ENCODE measurements at regions not wholly inside any gene's neighbourhood (a gene's known extent, or its start where the extent isn't known, plus 50 kb on each side); places are given as distances from the start of the nearest gene placed in this dataset.

- FAIRE-seq, result no peak
- Histone ChIP-seq H3K9me3 (ENCODE audit: control insufficient read depth, low read depth, low read length) (no peaks in the 10 kb centered on the region), H3K4me3 (ENCODE audit: control insufficient read depth in 2 of 3, extremely low read depth in 1 of 3, insufficient read depth in 2 of 3, low read depth in 1 of 3, low read length in 3 of 3) (no peak overlapping the region), H2AFZ (ENCODE audit: control insufficient read depth, low read length) (no peak overlapping the region), H4K20me1 (ENCODE audit: control insufficient read depth, extremely low read depth, insufficient read depth, low read length) (no peaks in the 10 kb centered on the region), H3K9me1 (ENCODE audit: control insufficient read depth, extremely low read depth, insufficient read depth, low read length) (no peaks in the 10 kb centered on the region), H3K36me3 (ENCODE audit: control insufficient read depth in 2 of 2, extremely low read depth in 1 of 2, insufficient read depth in 2 of 2, low read length in 2 of 2) (no peaks in the 10 kb centered on the region), H3K79me2 (ENCODE audit: control insufficient read depth, insufficient read depth, low read length) (no peaks in the 10 kb centered on the region), H3K4me2 (ENCODE audit: control insufficient read depth, extremely low read depth, insufficient read depth, low read depth, low read length) (no peak overlapping the region), H3K9ac (ENCODE audit: control insufficient read depth, extremely low read depth, insufficient read depth, low read length) (no peak overlapping the region), H3K27me3 (ENCODE audit: control insufficient read depth, extremely low read depth, insufficient read depth, low read length) (no peaks in the 10 kb centered on the region), H3K4me1 (ENCODE audit: control insufficient read depth, extremely low read depth, insufficient read depth, low read length) (no peaks in the 10 kb centered on the region), H3K27ac (ENCODE audit: control insufficient read depth, insufficient read depth, low read length) (no peak overlapping the region)
- TF ChIP-seq EZH2 (IDR thresholded peaks at IDR 0.05; ENCODE audit: low read length), result no peak
- no peak for TF ChIP-seq CTCF (optimal IDR thresholded peaks at IDR 0.05 in 1 of 3, IDR thresholded peaks at IDR 0.05 in 1 of 3, conservative IDR thresholded peaks at IDR 0.05 in 1 of 3; ENCODE audit: extremely low read depth in 1 of 3, insufficient read depth in 2 of 3, low read length in 3 of 3)
- dilution Hi-C loops (cut with MboI; ENCODE audit: extremely low pct_ligation_motif_present, low sequenced_read_pairs), result no loop called here
- no peak for DNase-seq (ENCODE audit: low read depth, low spot score)
These were observed 482.0 kb upstream of the LRRTM1 start for GRCh38 chr2:80786584-80786983.

GRCh38 chr2:80778704-80779103 lies 474.2 kb upstream of the LRRTM1 start:
- dilution Hi-C loops (cut with MboI; ENCODE audit: extremely low pct_ligation_motif_present, low sequenced_read_pairs), result no loop called here
- H4K20me1 ChIP-seq (ENCODE audit: control insufficient read depth, extremely low read depth, insufficient read depth, low read length), result no peaks in the 10 kb centered on the region
- TF ChIP-seq CTCF (optimal IDR thresholded peaks at IDR 0.05 in 1 of 3, IDR thresholded peaks at IDR 0.05 in 1 of 3, conservative IDR thresholded peaks at IDR 0.05 in 1 of 3; ENCODE audit: extremely low read depth in 1 of 3, insufficient read depth in 2 of 3, low read length in 3 of 3) (no peak), EZH2 (IDR thresholded peaks at IDR 0.05; ENCODE audit: low read length) (no peak)
- no peaks in the 10 kb centered on the region for H3K36me3 ChIP-seq (ENCODE audit: control insufficient read depth in 2 of 2, extremely low read depth in 1 of 2, insufficient read depth in 2 of 2, low read length in 2 of 2)
- no peak overlapping the region for H3K9ac ChIP-seq (ENCODE audit: control insufficient read depth, extremely low read depth, insufficient read depth, low read length)
- no peak for FAIRE-seq
- no peaks in the 10 kb centered on the region for H3K27me3 ChIP-seq (ENCODE audit: control insufficient read depth, extremely low read depth, insufficient read depth, low read length)
- no peaks in the 10 kb centered on the region for H3K79me2 ChIP-seq (ENCODE audit: control insufficient read depth, insufficient read depth, low read length)
- no peak for DNase-seq (ENCODE audit: low read depth, low spot score)
- no peaks in the 10 kb centered on the region for H3K9me1 ChIP-seq (ENCODE audit: control insufficient read depth, extremely low read depth, insufficient read depth, low read length)
- H3K4me2 ChIP-seq (ENCODE audit: control insufficient read depth, extremely low read depth, insufficient read depth, low read depth, low read length), result no peak overlapping the region
- no peaks in the 10 kb centered on the region for H3K4me1 ChIP-seq (ENCODE audit: control insufficient read depth, extremely low read depth, insufficient read depth, low read length)
- H3K27ac ChIP-seq (ENCODE audit: control insufficient read depth, insufficient read depth, low read length), result no peak overlapping the region
- no peak overlapping the region for H2AFZ ChIP-seq (ENCODE audit: control insufficient read depth, low read length)
- peaks cover 2% of the 10 kb centered on the region for H3K9me3 ChIP-seq (ENCODE audit: control insufficient read depth, low read depth, low read length)
- H3K4me3 ChIP-seq (ENCODE audit: control insufficient read depth in 2 of 3, extremely low read depth in 1 of 3, insufficient read depth in 2 of 3, low read depth in 1 of 3, low read length in 3 of 3), result no peak overlapping the region
